Smooth muscle cell (in vitro differentiated cells): ENCODE measurements at regions not wholly inside any gene's neighbourhood (a gene's known extent, or its start where the extent isn't known, plus 50 kb on each side); places are given as distances from the start of the nearest gene placed in this dataset.

Experiments
- DNase-seq: peaks from one replicate; lab custom pipeline; 2025; ENCODE audit not compliant: unreplicated experiment; lab: John Stamatoyannopoulos, UW
- H2AFZ ChIP-seq: fragments of 200-600 bp; sonication (generic); 2 replicates; pipeline ENCODE4 v1.6.0; 2016; ENCODE audit warnings: antibody characterized with exemption, low read depth, mild to moderate bottlenecking
- H3F3A ChIP-seq: fragments of 200-600 bp; sonication (generic); 2 replicates; pipeline ENCODE4 v1.6.0; 2017; ENCODE audit warnings: antibody characterized with exemption, low read depth
- H3K27ac ChIP-seq: fragments of 200-600 bp; sonication (generic); 2 replicates; pipeline ENCODE4 v1.5.1; 2016; ENCODE audit warnings: low read depth, mild to moderate bottlenecking
- H3K27me3 ChIP-seq: fragments of 200-600 bp; sonication (generic); 2 replicates; pipeline ENCODE4 v1.6.1; 2016; ENCODE audit warnings: low read depth, mild to moderate bottlenecking
- H3K36me3 ChIP-seq: fragments of 200-600 bp; sonication (generic); 2 replicates; pipeline ENCODE4 v1.5.1; 2016; ENCODE audit warnings: low read depth
- H3K4me1 ChIP-seq: fragments of 200-600 bp; sonication (generic); 2 replicates; pipeline ENCODE4 v1.5.1; 2016; ENCODE audit warnings: low read depth
- H3K4me2 ChIP-seq: fragments of 200-600 bp; sonication (generic); 2 replicates; pipeline ENCODE4 v1.6.0; 2016; ENCODE audit warnings: mild to moderate bottlenecking
- H3K4me3 ChIP-seq: fragments of 200-600 bp; sonication (generic); 2 replicates; pipeline ENCODE4 v1.5.1; 2016; ENCODE audit warnings: mild to moderate bottlenecking
- H3K79me2 ChIP-seq: fragments of 200-600 bp; sonication (generic); 2 replicates; pipeline ENCODE4 v1.6.0; 2016; ENCODE audit warnings: low read depth, mild to moderate bottlenecking
- H3K9ac ChIP-seq: fragments of 200-600 bp; sonication (generic); 2 replicates; pipeline ENCODE4 v1.6.0; 2016; ENCODE audit warnings: low read depth
- H3K9me3 ChIP-seq: fragments of 200-600 bp; sonication (generic); replicated peaks from 2 replicates; pipeline ENCODE4 v1.5.1; 2016; ENCODE audit warnings: low read depth
- H4K20me1 ChIP-seq: fragments of 200-600 bp; sonication (generic); 2 replicates; pipeline ENCODE4 v1.6.0; 2016; ENCODE audit warnings: low read depth
- CTCF ChIP-seq: fragments of 200-600 bp; sonication (generic); IDR thresholded peaks from 2 replicates; pipeline ENCODE4 v1.5.1; 2017; ENCODE audit warnings: borderline replicate concordance, mild to moderate bottlenecking, antibody characterized with exemption; ENCODE audit not compliant: insufficient read depth, poor library complexity, severe bottlenecking
- WGBS: methylation state at CpG from one replicate; pipeline ENCODE4 v1.1.7; 2016; ENCODE audit warnings: low lambda C conversion rate; 5-methylcytosine and 5-hydroxymethylcytosine counted together

DNA sequence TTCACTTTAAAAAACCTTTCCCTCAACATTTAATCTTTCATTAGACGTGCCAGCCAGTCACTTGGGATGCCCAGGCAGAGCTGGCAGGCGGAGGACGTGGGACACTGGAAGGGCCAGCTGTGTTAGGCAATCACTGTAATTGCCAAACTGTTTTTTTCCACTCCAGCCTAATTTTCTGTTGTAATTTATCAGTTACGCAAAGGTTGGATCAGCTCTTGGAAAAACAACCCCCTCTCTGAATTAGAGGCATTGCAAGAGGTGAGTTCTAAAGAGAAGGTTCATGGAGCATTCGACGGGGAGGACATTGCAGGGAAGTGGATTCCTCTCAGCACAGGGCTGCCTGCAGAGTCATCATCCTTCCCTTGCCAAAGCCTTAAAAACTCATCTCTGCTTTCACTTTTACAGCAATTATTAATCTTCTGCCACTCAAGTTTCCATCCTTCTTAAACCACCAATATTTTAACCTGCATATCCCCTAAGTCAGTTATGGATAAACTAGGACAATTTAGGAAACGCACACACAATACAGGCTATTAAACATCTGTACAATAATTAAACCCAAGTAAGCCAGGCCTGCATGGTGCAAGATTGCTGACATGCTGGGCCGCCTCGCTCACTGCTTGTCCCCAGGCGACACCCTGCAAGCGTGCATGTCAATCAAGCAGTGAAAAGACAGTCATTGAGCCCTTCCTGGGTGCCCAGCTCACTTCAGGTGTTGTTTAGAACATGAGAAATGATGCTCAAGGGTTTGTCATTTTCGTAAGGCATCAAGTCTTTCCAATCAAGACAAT lies 272.3 kb upstream of the RNF32 start:
- DNase-seq: no peak
- Histone ChIP-seq H3K79me2 (no peaks in the 10 kb centered on the region), H3K4me2 (no peak overlapping the region), H3K4me3 (no peak overlapping the region), H3K9ac (no peak overlapping the region), H3K9me3 (no peaks in the 10 kb centered on the region), H4K20me1 (no peaks in the 10 kb centered on the region), H2AFZ (no peak overlapping the region), H3F3A (no peaks in the 10 kb centered on the region), H3K4me1 (no peaks in the 10 kb centered on the region), H3K27me3 (no peaks in the 10 kb centered on the region), H3K36me3 (no peaks in the 10 kb centered on the region), H3K27ac (no peak overlapping the region)
- WGBS: 83% methylated on average over 12 of the region's 12 CpGs
- TF ChIP-seq CTCF: no peak

- Histone ChIP-seq H3K27ac (no peak overlapping the region), H3K36me3 (no peaks in the 10 kb centered on the region), H4K20me1 (no peaks in the 10 kb centered on the region), H3K4me1 (no peaks in the 10 kb centered on the region), H3K4me2 (no peak overlapping the region), H3K9me3 (no peaks in the 10 kb centered on the region), H3K79me2 (no peaks in the 10 kb centered on the region), H3K27me3 (no peaks in the 10 kb centered on the region), H3K4me3 (no peak overlapping the region), H3K9ac (no peak overlapping the region), H3F3A (no peaks in the 10 kb centered on the region), H2AFZ (no peak overlapping the region)
- DNase-seq: no peak
- no peak for TF ChIP-seq CTCF
- WGBS: 89% methylated on average over 5 of the region's 5 CpGs
Measured at GRCh38 chr7:156363751-156364150, 276.8 kb upstream of the RNF32 start.

DNA sequence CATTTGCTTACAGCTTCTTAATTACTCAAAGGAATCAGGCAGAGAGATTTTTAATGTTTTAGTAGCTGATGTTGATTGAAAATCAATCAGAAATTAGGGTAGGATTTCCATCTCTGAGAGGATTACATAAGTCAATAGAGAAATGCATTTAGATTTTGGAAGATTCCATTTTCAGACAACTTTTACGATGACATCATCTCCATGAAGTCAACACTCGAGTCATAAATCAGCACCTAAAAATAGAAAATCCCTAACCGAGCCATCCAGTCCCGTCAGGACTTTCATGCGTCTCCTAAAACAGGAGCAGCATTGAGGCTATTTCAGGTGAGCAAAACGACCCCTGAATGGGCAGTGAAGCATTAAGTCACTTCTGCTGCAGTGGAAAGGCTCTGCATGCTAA lies 279.7 kb upstream of the RNF32 start:
- H3K4me2 ChIP-seq: no peak overlapping the region
- H3K27me3 ChIP-seq: no peaks in the 10 kb centered on the region
- H3F3A ChIP-seq: no peaks in the 10 kb centered on the region
- peaks cover 4% of the 10 kb centered on the region for H3K9me3 ChIP-seq
- H3K27ac ChIP-seq: no peak overlapping the region
- TF ChIP-seq CTCF: no peak
- no peaks in the 10 kb centered on the region for H3K79me2 ChIP-seq
- no peak overlapping the region for H2AFZ ChIP-seq
- no peak overlapping the region for H3K4me3 ChIP-seq
- WGBS: 72% methylated on average over 6 of the region's 6 CpGs
- no peaks in the 10 kb centered on the region for H3K36me3 ChIP-seq
- no peaks in the 10 kb centered on the region for H4K20me1 ChIP-seq
- no peak overlapping the region for H3K9ac ChIP-seq
- DNase-seq: no peak
- H3K4me1 ChIP-seq: no peaks in the 10 kb centered on the region

GRCh38 chr7:156356551-156356950 lies 284.0 kb upstream of the RNF32 start:
- no peak overlapping the region for H2AFZ ChIP-seq
- no peak for DNase-seq
- no peaks in the 10 kb centered on the region for H3F3A ChIP-seq
- H3K79me2 ChIP-seq: no peaks in the 10 kb centered on the region
- no peaks in the 10 kb centered on the region for H4K20me1 ChIP-seq
- 85% methylated on average over 5 of the region's 5 CpGs for WGBS
- H3K4me2 ChIP-seq: no peak overlapping the region
- H3K9me3 ChIP-seq: peaks cover 4% of the 10 kb centered on the region
- no peaks in the 10 kb centered on the region for H3K36me3 ChIP-seq
- no peak for TF ChIP-seq CTCF
- no peak overlapping the region for H3K4me3 ChIP-seq
- H3K9ac ChIP-seq: no peak overlapping the region
- H3K27ac ChIP-seq: no peak overlapping the region
- no peaks in the 10 kb centered on the region for H3K4me1 ChIP-seq
- no peaks in the 10 kb centered on the region for H3K27me3 ChIP-seq
